CD14-positive monocyte (primary cell): ENCODE measurements at regions not wholly inside any gene's neighbourhood (a gene's known extent, or its start where the extent isn't known, plus 50 kb on each side); places are given as distances from the start of the nearest gene placed in this dataset.

Experiments
- DNase-seq, 3 donors: peaks; one replicate each; pipeline ENCODE4 v3.0.0-alpha.2; 2011 to 2022
- H2AFZ ChIP-seq: 2 replicates; pipeline ENCODE4 v1.6.0; 2012; ENCODE audit warnings: mild to moderate bottlenecking, low read depth, low read length, inconsistent platforms; ENCODE audit not compliant: insufficient read depth, poor library complexity, severe bottlenecking
- H3K27ac ChIP-seq, 2 donors: 1 replicate in 1 of 2; 2 replicates in 1 of 2; pipeline ENCODE4 v1.5.1; 2012 to 2013; ENCODE audit warnings: low read length in 2 of 2, control low read depth in 1 of 2, inconsistent platforms in 1 of 2, low read depth in 1 of 2, mild to moderate bottlenecking in 1 of 2
- H3K27me3 ChIP-seq, 2 donors: one replicate each; pipeline versions ENCODE4 v1.6.0 to v1.6.1; 2011 to 2013; ENCODE audit warnings: low read length in 2 of 2; ENCODE audit not compliant: control insufficient read depth in 2 of 2, insufficient read depth in 2 of 2
- H3K36me3 ChIP-seq, 2 donors: replicated peaks in 1 of 2; 1 replicate in 1 of 2; 2 replicates in 1 of 2; pipeline versions ENCODE4 v1.5.1 to v1.6.1; 2012 to 2013; ENCODE audit warnings: low read length in 2 of 2, control low read depth in 1 of 2, inconsistent platforms in 1 of 2, mild to moderate bottlenecking in 1 of 2; ENCODE audit not compliant: insufficient read depth in 2 of 2, control insufficient read depth in 1 of 2
- H3K4me1 ChIP-seq, 2 donors: 1 replicate in 1 of 2; 2 replicates in 1 of 2; pipeline versions ENCODE4 v1.5.1 to v1.6.1; 2012 to 2013; ENCODE audit warnings: low read length in 2 of 2, control low read depth in 1 of 2, inconsistent platforms in 1 of 2, mild to moderate bottlenecking in 1 of 2, moderate library complexity in 1 of 2; ENCODE audit not compliant: insufficient read depth in 2 of 2, control insufficient read depth in 1 of 2
- H3K4me2 ChIP-seq: replicated peaks from 2 replicates; pipeline ENCODE3; 2012; ENCODE audit warnings: low read length, moderate library complexity, mild to moderate bottlenecking; ENCODE audit not compliant: poor library complexity, severe bottlenecking; ENCODE audit errors: extremely low read depth
- H3K4me3 ChIP-seq, 3 experiments: fragments of 200-600 bp in 1 of 3; sonication (generic) in 1 of 3; replicated peaks in 1 of 3; 1 replicate in 2 of 3; 2 replicates in 1 of 3; pipeline ENCODE4 v1.5.1; 2011 to 2013; ENCODE audit warnings: low read length in 3 of 3, mild to moderate bottlenecking in 3 of 3, control low read depth in 2 of 3, low read depth in 2 of 3, inconsistent platforms in 1 of 3, moderate library complexity in 1 of 3
- H3K79me2 ChIP-seq: 2 replicates; pipeline ENCODE4 v1.6.0; 2012; ENCODE audit warnings: mild to moderate bottlenecking, control low read depth, inconsistent platforms, low read length, moderate library complexity; ENCODE audit not compliant: insufficient read depth
- H3K9ac ChIP-seq: 2 replicates; pipeline ENCODE4 v1.6.0; 2017; ENCODE audit warnings: low read length, mild to moderate bottlenecking; ENCODE audit not compliant: insufficient read depth, poor library complexity, severe bottlenecking
- H3K9me3 ChIP-seq, 2 donors: replicated peaks in 1 of 2; 1 replicate in 1 of 2; 2 replicates in 1 of 2; pipeline versions ENCODE4 v1.5.1 to v1.6.1; 2012 to 2013; ENCODE audit warnings: low read length in 2 of 2, control low read depth in 1 of 2; ENCODE audit not compliant: control insufficient read depth in 1 of 2, insufficient read depth in 1 of 2
- H4K20me1 ChIP-seq: 2 replicates; pipeline ENCODE4 v1.6.0; 2012; ENCODE audit warnings: mild to moderate bottlenecking, low read length, control low read depth, moderate library complexity; ENCODE audit not compliant: insufficient read depth
- H3K27ac Mint-ChIP-seq, 7 donors: one replicate each; pipeline ENCODE4 v1.8.0; 2020; ENCODE audit warnings: mild to moderate bottlenecking in 7 of 7, mixed read lengths in 7 of 7, moderate library complexity in 6 of 7, inconsistent platforms in 2 of 7
- H3K27me3 Mint-ChIP-seq, 3 donors: one replicate each; pipeline ENCODE4 v1.8.0; 2021 to 2022; ENCODE audit warnings: low read depth in 3 of 3, mild to moderate bottlenecking in 3 of 3, mixed read lengths in 3 of 3, moderate library complexity in 3 of 3, inconsistent platforms in 1 of 3
- H3K36me3 Mint-ChIP-seq, 2 donors: one replicate each; pipeline ENCODE4 v1.8.0; 2020; ENCODE audit warnings: mixed read lengths in 2 of 2, inconsistent platforms in 1 of 2, mild to moderate bottlenecking in 1 of 2
- H3K4me1 Mint-ChIP-seq: one replicate; pipeline ENCODE4 v1.8.0; 2020; ENCODE audit warnings: mild to moderate bottlenecking, mixed read lengths
- H3K4me3 Mint-ChIP-seq, 2 donors: one replicate each; pipeline ENCODE4 v1.8.0; 2020; ENCODE audit warnings: mild to moderate bottlenecking in 2 of 2, mixed read lengths in 2 of 2, moderate library complexity in 1 of 2
- H3K9me3 Mint-ChIP-seq, 7 donors: one replicate each; pipeline ENCODE4 v1.8.0; 2020 to 2022; ENCODE audit warnings: mixed read lengths in 7 of 7, mild to moderate bottlenecking in 6 of 7, moderate library complexity in 6 of 7, inconsistent platforms in 2 of 7
- CTCF ChIP-seq: fragments of 200-600 bp; IDR thresholded peaks from one replicate; pipeline ENCODE4 v1.8.0; 2022; ENCODE audit warnings: antibody characterized with exemption, mild to moderate bottlenecking
- WGBS: methylation state at CpG from one replicate; pipeline ENCODE4 v1.1.5; 2013; ENCODE audit warnings: missing lambda C conversion rate; ENCODE audit not compliant: insufficient coverage; 5-methylcytosine and 5-hydroxymethylcytosine counted together
- intact Hi-C, 2 donors: fragments of 100-400 bp; cut with micrococcal nuclease; formaldehyde crosslinking; loops; one replicate each; pipeline versions ENCODE4 v1.15.0 to v1.15.1; 2023

GRCh38 chr19:27909861-27910260 is 1303.1 kb downstream of the UQCRFS1 start:
- peaks cover 33 to 62% of the 10 kb centered on the region in 2 donors for H3K9me3 ChIP-seq
- intact Hi-C loops = no loop called here
- DNase-seq = no peak
- H3K27ac ChIP-seq = no peak overlapping the region
- Mint-ChIP-seq H3K9me3 (peaks cover 16 to 46% (median 33%) of the 10 kb centered on the region in 7 donors), H3K36me3 (no peaks in the 10 kb centered on the region), H3K27ac (no peak overlapping the region), H3K4me3 (no peak overlapping the region), H3K27me3 (peaks cover 0 to 3% (median 2%) of the 10 kb centered on the region in 3 donors), H3K4me1 (no peaks in the 10 kb centered on the region)
- no peak overlapping the region for H3K4me3 ChIP-seq
- TF ChIP-seq CTCF = no peak
- H3K4me2 ChIP-seq = no peak overlapping the region
- whole genome bisulfite sequencing = 89% methylated on average over 28 of the region's 29 CpGs
- no peaks in the 10 kb centered on the region for H3K79me2 ChIP-seq
- no peaks in the 10 kb centered on the region for H4K20me1 ChIP-seq
- H3K36me3 ChIP-seq = no peaks in the 10 kb centered on the region
- no peaks in the 10 kb centered on the region for H3K4me1 ChIP-seq
- H2AFZ ChIP-seq = no peak overlapping the region
- H3K27me3 ChIP-seq = no peaks in the 10 kb centered on the region
- no peak overlapping the region for H3K9ac ChIP-seq

- no peak overlapping the region for H3K4me3 Mint-ChIP-seq
- H3K9me3 Mint-ChIP-seq = peaks cover 16 to 51% (median 34%) of the 10 kb centered on the region in 7 donors
- Histone ChIP-seq H3K27ac (no peak overlapping the region), H3K4me2 (no peak overlapping the region), H3K27me3 (no peaks in the 10 kb centered on the region), H3K9me3 (peaks cover 37 to 67% of the 10 kb centered on the region in 2 donors), H4K20me1 (no peaks in the 10 kb centered on the region), H3K9ac (no peak overlapping the region), H3K4me3 (no peak overlapping the region), H3K36me3 (no peaks in the 10 kb centered on the region), H2AFZ (no peak overlapping the region), H3K79me2 (no peaks in the 10 kb centered on the region), H3K4me1 (no peaks in the 10 kb centered on the region)
- no peak for TF ChIP-seq CTCF
- H3K4me1 Mint-ChIP-seq = no peaks in the 10 kb centered on the region
- DNase-seq = no peak
- intact Hi-C loops = no loop called here
- WGBS = 86% methylated on average over 36 of the region's 40 CpGs
- no peak overlapping the region for H3K27ac Mint-ChIP-seq
- no peaks in the 10 kb centered on the region for H3K36me3 Mint-ChIP-seq
- H3K27me3 Mint-ChIP-seq = peaks cover 0 to 3% (median 2%) of the 10 kb centered on the region in 3 donors
These were observed 1303.6 kb downstream of the UQCRFS1 start for GRCh38 chr19:27909185-27909840.
